ENCODE measurements at regions not wholly inside any gene's neighbourhood (a gene's known extent, or its start where the extent isn't known, plus 50 kb on each side); places are given as distances from the start of the nearest gene placed in this dataset.

DNA sequence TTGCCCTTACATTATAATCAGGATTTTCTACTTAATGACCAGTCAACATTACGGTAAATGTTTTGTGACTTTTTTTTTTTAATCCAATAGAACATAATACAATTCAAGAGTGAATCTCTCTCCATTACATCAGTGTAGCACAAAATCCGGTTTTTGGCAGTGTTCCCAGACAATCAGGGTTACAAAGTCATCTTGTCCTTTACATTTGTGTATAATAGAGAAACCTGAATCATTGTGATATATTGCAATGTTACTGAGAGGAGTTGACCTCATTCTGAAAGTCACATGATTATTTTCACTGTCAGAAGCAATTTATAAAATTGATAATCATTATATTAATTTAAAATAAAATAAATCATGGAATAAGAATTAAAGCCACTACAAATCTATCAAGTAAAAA, 1346.0 kb upstream of the SPRY2 start:
- no peak for DNase-seq

DNA sequence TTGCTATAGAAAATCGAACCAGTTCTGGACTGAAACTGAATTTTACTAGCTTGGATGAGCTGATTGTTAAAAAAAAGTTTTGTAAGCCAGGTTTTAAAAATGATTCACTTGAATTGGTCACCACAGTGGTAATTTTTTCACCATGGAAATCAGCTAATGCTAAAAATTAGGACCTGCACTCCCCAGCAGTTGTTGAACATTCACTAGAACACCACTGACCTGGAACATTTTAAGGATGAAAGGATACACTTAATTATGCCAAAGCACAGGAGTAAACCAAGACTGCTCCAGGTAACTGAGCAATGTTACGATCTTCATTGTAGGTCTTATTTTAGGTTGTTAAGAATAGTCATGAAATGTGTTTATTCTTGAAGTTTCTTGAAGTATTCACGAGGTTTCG, 1342.6 kb upstream of the SPRY2 start:
- DNase-seq: no peak

GRCh38 chr13:81682081-81682630, 1341.2 kb upstream of the SPRY2 start:
- DNase-seq: no peak

DNA sequence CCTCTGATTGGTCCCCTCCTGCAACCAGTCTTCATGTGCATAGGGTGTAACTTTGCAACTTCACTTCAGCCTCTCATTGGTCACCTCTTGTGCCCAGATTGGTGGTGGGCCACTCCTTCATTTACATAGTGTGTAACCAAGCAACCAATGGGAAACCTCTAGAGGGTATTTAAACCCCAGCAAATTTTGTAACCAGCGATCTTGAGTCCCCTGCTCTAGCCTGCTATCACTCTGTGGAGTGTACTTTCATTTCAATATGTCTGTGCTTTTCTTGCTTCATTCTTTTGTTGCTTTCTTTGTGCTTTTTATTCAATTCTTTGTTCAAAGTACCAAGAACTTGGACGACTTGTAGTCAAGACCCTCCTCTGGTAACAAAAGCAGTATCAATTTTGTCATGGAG, 1336.9 kb upstream of the SPRY2 start:
- no peak for DNase-seq

GRCh38 chr13:81676008-81676407, 1335.1 kb upstream of the SPRY2 start:
- DNase-seq: no peak

- no peak for DNase-seq
Measured at GRCh38 chr13:81671064-81671463, 1330.1 kb upstream of the SPRY2 start.

DNA sequence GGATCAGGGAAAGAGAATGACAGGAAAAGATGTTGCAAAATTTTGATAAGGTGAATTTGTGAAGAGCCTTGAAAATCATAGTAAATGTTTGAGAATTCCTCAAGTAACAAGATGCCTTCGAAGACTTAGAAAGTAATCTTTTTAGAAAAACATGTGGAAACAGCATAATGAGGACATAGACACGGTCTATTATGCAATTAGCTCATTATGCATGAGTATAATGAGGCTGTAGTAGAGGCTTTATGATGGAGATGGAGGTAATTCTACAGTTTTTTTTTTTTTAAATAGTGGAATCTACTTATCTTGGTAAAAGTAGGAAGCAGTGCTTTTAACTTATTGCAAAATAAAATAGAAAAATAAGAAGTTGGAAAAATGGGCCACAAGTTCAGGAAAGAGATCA, 1329.1 kb upstream of the SPRY2 start:
- DNase-seq: no peak

GRCh38 chr13:81664872-81665271, 1323.9 kb upstream of the SPRY2 start:
- DNase-seq: no peak

- no peak for DNase-seq
Measured at GRCh38 chr13:81659984-81660383, 1319.1 kb upstream of the SPRY2 start.

GRCh38 chr13:81658598-81659370, 1317.9 kb upstream of the SPRY2 start:
- DNase-seq: no peak

DNA sequence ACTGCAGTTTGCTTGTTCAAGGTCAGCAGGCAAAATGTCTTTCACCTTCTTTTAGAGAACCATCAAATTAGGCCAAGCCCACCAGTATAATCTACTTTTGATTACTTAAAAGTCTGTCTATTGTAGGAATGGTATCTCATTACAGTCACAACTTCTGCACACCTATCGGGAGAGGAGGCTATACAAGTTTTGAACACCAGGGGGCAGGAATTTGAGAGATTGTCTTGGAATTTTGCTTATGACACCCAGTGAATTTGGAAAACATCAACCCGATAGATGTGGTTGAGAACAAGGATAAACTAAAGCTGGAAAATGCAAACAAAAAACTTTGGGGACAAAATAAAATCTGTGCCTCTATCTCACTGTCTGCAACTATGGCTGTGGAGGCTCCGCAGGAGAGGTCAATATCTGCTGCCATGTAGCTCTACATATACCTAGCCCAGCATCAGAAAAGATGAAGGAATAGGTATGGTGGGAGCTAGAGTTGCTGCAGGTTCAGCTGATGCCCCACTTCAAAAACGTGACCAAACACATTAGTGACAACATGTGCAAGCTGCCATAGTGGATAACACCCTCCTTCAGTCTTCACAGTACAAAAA, 1299.2 kb upstream of the SPRY2 start:
- DNase-seq: no peak

DNA sequence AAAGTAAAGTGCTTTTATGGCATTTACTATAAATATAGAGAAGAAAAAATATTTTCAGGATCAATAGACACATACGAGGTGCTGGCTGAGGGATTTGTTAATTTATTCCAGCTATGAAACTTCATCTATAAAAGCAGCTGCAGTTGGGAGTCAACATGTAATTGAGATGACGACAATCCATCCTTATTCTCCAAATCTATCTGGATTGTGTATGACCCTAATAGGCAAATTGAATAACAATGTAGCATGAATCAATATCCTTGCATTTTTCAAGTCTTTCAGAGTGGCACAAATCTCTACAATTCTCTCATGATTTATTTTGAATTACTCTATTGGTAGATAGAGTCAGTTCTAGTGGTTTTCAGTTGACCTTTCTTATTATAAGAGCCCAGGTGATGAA, 1296.5 kb upstream of the SPRY2 start:
- no peak for DNase-seq

DNA sequence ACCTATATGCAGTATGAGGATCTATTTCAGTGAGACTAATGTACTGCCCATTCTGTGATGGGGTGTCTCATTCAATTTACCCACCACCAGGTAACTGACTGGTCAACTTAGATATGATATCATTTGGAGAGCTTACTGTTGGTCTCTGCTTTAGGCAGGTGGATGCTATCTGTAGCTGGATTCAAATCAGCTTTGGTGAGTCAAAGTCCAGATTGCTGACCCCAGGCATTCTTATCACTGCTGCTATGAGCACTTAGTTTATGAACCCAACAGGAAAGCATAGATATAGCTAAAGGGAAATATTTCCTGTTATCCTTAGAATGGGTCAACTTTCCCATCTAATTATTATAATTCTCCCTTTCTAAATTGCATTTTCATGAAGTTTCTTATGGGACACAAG, 1295.2 kb upstream of the SPRY2 start:
- no peak for DNase-seq

GRCh38 chr13:81615031-81615430, 1274.1 kb upstream of the SPRY2 start:
- no peak for DNase-seq

DNA sequence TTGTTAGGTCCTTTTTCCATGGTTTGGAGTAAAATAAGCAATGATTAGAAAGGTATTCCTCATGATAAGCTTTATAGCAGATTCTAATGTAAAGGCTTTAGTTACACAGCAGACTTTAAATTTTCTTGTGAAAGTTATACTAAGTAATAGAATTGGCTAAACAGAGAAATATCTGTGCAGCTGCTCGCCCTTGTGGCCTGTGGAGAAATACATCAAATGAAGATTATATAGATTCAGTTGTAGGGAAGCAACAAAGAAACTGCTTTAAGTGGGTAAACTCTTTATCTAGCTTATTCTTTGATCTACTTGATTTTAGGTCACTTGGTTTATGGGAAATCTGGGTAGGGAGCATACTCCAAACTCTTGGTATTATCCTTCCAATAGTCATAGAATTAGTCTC, 1269.7 kb upstream of the SPRY2 start:
- DNase-seq: no peak

GRCh38 chr13:81609335-81609734, 1268.4 kb upstream of the SPRY2 start:
- no peak for DNase-seq

GRCh38 chr13:81606074-81606473, 1265.1 kb upstream of the SPRY2 start:
- no peak for DNase-seq

DNA sequence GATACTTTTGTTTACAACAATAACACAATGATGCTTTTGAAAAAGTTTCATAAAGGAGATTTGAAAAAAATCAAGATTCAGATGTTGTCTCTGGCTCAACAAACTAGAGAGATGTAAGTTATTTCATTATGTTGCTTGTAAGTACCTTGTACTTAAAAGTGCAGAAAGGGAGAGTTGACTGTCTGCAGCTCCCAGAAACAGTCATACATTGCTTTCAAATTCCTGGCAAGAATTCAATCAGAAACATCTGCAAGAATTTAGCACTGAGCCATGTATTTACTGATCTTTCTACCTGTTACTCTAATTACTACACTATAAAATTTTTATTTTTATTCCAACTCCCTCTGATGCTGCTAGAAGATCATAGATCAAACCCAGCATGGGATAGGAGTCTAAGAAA, 1261.3 kb upstream of the SPRY2 start:
- no peak for DNase-seq

GRCh38 chr13:81597101-81597500, 1256.2 kb upstream of the SPRY2 start:
- DNase-seq: no peak

DNA sequence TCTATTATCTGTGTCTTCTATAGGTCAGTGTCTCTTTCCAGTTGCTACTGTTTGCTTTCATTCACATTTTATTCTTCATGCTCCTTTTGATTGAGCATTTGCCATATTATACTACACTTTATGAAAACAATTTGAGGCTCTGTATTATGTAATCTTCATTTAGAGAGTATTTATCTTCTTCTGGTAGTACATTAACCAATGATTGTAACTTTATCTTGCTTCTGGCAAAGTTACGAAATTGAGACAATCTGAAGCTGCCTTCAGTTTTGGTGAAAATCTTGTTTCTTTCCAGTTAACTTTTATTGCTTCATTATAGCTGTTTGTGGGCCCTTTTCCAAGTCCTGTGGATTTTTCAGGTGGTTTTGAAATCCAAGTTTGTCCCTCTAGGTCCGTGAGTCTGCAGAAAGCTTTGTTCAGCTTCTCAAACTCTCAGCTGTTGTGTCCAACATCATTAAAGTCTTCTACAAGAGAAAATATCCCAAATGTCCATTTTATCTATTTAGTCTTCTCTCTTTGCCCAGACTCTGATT, 1255.4 kb upstream of the SPRY2 start:
- no peak for DNase-seq

GRCh38 chr13:81591528-81592220, 1250.7 kb upstream of the SPRY2 start:
- no peak for DNase-seq

GRCh38 chr13:81582381-81582780, 1241.5 kb upstream of the SPRY2 start:
- DNase-seq: no peak
